A673 (cell line): ENCODE measurements at regions not wholly inside any gene's neighbourhood (a gene's known extent, or its start where the extent isn't known, plus 50 kb on each side); places are given as distances from the start of the nearest gene placed in this dataset.

ENCODE experiments used
- EZH2 ChIP-seq: fragments of 200-600 bp; sonication (generic); IDR thresholded peaks from 2 replicates; pipeline ENCODE4 v1.6.1; 2017; ENCODE audit warnings: borderline replicate concordance, low read depth, mild to moderate bottlenecking, mixed read lengths, antibody characterized with exemption, low read length; ENCODE audit not compliant: poor library complexity, severe bottlenecking
- TF ChIP-seq, protein P1 (sequence below): fragments of 300-800, 200-600 bp; sonication (generic); conservative IDR thresholded peaks from 2 replicates; pipeline ENCODE4 v1.5.1; 2017; ENCODE audit warnings: low read depth, mild to moderate bottlenecking, antibody characterized with exemption, low read length, moderate library complexity, mixed read lengths

- TF ChIP-seq, protein P1, sequence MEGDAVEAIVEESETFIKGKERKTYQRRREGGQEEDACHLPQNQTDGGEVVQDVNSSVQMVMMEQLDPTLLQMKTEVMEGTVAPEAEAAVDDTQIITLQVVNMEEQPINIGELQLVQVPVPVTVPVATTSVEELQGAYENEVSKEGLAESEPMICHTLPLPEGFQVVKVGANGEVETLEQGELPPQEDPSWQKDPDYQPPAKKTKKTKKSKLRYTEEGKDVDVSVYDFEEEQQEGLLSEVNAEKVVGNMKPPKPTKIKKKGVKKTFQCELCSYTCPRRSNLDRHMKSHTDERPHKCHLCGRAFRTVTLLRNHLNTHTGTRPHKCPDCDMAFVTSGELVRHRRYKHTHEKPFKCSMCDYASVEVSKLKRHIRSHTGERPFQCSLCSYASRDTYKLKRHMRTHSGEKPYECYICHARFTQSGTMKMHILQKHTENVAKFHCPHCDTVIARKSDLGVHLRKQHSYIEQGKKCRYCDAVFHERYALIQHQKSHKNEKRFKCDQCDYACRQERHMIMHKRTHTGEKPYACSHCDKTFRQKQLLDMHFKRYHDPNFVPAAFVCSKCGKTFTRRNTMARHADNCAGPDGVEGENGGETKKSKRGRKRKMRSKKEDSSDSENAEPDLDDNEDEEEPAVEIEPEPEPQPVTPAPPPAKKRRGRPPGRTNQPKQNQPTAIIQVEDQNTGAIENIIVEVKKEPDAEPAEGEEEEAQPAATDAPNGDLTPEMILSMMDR: no peak
- no peak for TF ChIP-seq EZH2
Measured at GRCh38 chr4:36467670-36468069, 186.3 kb downstream of the DTHD1 start.
